H1 (cell line): ENCODE measurements at regions not wholly inside any gene's neighbourhood (a gene's known extent, or its start where the extent isn't known, plus 50 kb on each side); places are given as distances from the start of the nearest gene placed in this dataset.

Source experiments
- CTCF ChIA-PET: fragments of 300-600 bp; sonication (Branson Sonifier 250); formaldehyde crosslinking; loops from one replicate; lab custom pipeline; 2021; ENCODE audit not compliant: partially characterized antibody; lab: Charles Lee
- POLR2A ChIA-PET: fragments of 300-600 bp; sonication (Branson Sonifier 250); formaldehyde crosslinking; loops from one replicate; lab custom pipeline; 2021; ENCODE audit warnings: inconsistent platforms; ENCODE audit not compliant: partially characterized antibody; lab: Charles Lee
- DNase-seq, 2 experiments: peaks; one replicate each; pipeline versions ENCODE4 v3.0.0 to v3.0.0-alpha.2; 2010 to 2022; ENCODE audit warnings: low spot score in 2 of 2, low read depth in 1 of 2, mixed read lengths in 1 of 2
- FAIRE-seq: peaks from 2 replicates; lab custom pipeline; 2011; peaks lifted over from hg19 to GRCh38; lab: Jason Lieb, UNC
- H2AFZ ChIP-seq: 2 replicates; pipeline ENCODE4 v1.8.1; 2012; ENCODE audit warnings: low read length, inconsistent platforms
- H2AK5ac ChIP-seq: 2 replicates; pipeline ENCODE4 v1.6.1; 2013; ENCODE audit warnings: low read depth, low read length
- H2BK120ac ChIP-seq: replicated peaks from 2 replicates; pipeline ENCODE3; 2013; ENCODE audit warnings: low read depth, low read length, inconsistent platforms
- H2BK12ac ChIP-seq: 2 replicates; pipeline ENCODE4 v1.6.1; 2013; ENCODE audit warnings: low read depth, low read length
- H2BK15ac ChIP-seq: 2 replicates; pipeline ENCODE4 v1.6.1; 2013; ENCODE audit warnings: low read length
- H2BK20ac ChIP-seq: 2 replicates; pipeline ENCODE4 v1.6.1; 2013; ENCODE audit warnings: low read length
- H2BK5ac ChIP-seq: 2 replicates; pipeline ENCODE4 v1.6.1; 2013; ENCODE audit warnings: low read depth, low read length
- H3K14ac ChIP-seq: 2 replicates; pipeline ENCODE4 v1.6.1; 2013; ENCODE audit warnings: inconsistent platforms; ENCODE audit not compliant: insufficient read length
- H3K18ac ChIP-seq: 2 replicates; pipeline ENCODE4 v1.6.1; 2013; ENCODE audit warnings: low read length; ENCODE audit errors: extremely low read depth
- H3K23ac ChIP-seq: 2 replicates; pipeline ENCODE4 v1.6.1; 2013; ENCODE audit warnings: inconsistent platforms; ENCODE audit not compliant: insufficient read length
- H3K23me2 ChIP-seq: 2 replicates; pipeline ENCODE4 v1.6.1; 2013; ENCODE audit warnings: low read depth, low read length
- H3K27ac ChIP-seq: 2 replicates; pipeline ENCODE4 v1.6.1; 2011; ENCODE audit warnings: low read depth, low read length, inconsistent platforms
- H3K27me3 ChIP-seq, 4 experiments: replicated peaks in 1 of 4; 1 replicate in 1 of 4; 2 replicates in 3 of 4; pipeline versions ENCODE4 v1.6.1 to v1.8.1; 2011 to 2013; ENCODE audit warnings: low read length in 3 of 4, mild to moderate bottlenecking in 3 of 4, inconsistent platforms in 2 of 4, mixed read lengths in 2 of 4, moderate library complexity in 1 of 4; ENCODE audit not compliant: control insufficient read depth in 3 of 4, insufficient read depth in 3 of 4; ENCODE audit errors: extremely low read depth in 1 of 4
- H3K36me3 ChIP-seq, 4 experiments: 2 replicates each; pipeline versions ENCODE4 v1.6.1 to v1.8.1; 2011 to 2013; ENCODE audit warnings: mild to moderate bottlenecking in 4 of 4, low read length in 3 of 4, moderate library complexity in 2 of 4, control low read depth in 1 of 4, inconsistent platforms in 1 of 4; ENCODE audit not compliant: insufficient read depth in 4 of 4, control insufficient read depth in 2 of 4
- H3K4ac ChIP-seq: replicated peaks from 2 replicates; pipeline ENCODE3; 2013; ENCODE audit warnings: low read length, low read depth, mixed read lengths, inconsistent platforms; ENCODE audit not compliant: insufficient read length
- H3K4me1 ChIP-seq, 4 experiments: replicated peaks in 1 of 4; 1 replicate in 1 of 4; 2 replicates in 3 of 4; pipeline versions ENCODE4 v1.6.1 to v1.8.1; 2011 to 2013; ENCODE audit warnings: low read length in 3 of 4, inconsistent platforms in 2 of 4, mixed read lengths in 1 of 4; ENCODE audit not compliant: insufficient read depth in 4 of 4, control insufficient read depth in 3 of 4
- H3K4me2 ChIP-seq, 2 experiments: 2 replicates each; pipeline versions ENCODE4 v1.6.1 to v1.8.1; 2011 to 2013; ENCODE audit warnings: low read depth in 2 of 2, low read length in 2 of 2, control low read depth in 1 of 2, inconsistent platforms in 1 of 2, mild to moderate bottlenecking in 1 of 2; ENCODE audit not compliant: insufficient read depth in 1 of 2
- H3K4me3 ChIP-seq, 4 experiments: fragments of 200-600, 300-600 bp in 1 of 4; sonication (generic), shearing (Covaris generic), sonication (Bioruptor Twin) in 1 of 4; 2 replicates each; pipeline versions ENCODE4 v1.5.1 to v1.8.1; 2011 to 2016; ENCODE audit warnings: low read length in 4 of 4, low read depth in 3 of 4, control low read depth in 2 of 4, inconsistent platforms in 2 of 4, mild to moderate bottlenecking in 2 of 4, mixed read lengths in 1 of 4, moderate library complexity in 1 of 4; ENCODE audit not compliant: insufficient read depth in 2 of 4; ENCODE audit errors: extremely low read depth in 1 of 4
- H3K56ac ChIP-seq: replicated peaks from 2 replicates; pipeline ENCODE3; 2013; ENCODE audit warnings: low read depth, mild to moderate bottlenecking, mixed read lengths, low read length, inconsistent platforms; ENCODE audit not compliant: insufficient read length
- H3K79me1 ChIP-seq: 2 replicates; pipeline ENCODE4 v1.6.1; 2013; ENCODE audit warnings: low read depth, low read length, control low read depth
- H3K79me2 ChIP-seq, 2 experiments: 2 replicates each; pipeline versions ENCODE4 v1.6.1 to v1.8.1; 2012 to 2013; ENCODE audit warnings: low read length in 2 of 2, mild to moderate bottlenecking in 2 of 2, inconsistent platforms in 1 of 2; ENCODE audit not compliant: insufficient read depth in 2 of 2, control insufficient read depth in 1 of 2
- H3K9ac ChIP-seq, 4 experiments: replicated peaks in 1 of 4; 1 replicate in 1 of 4; 2 replicates in 3 of 4; pipeline versions ENCODE4 v1.6.1 to v1.8.1; 2011 to 2013; ENCODE audit warnings: low read depth in 3 of 4, low read length in 3 of 4, control low read depth in 2 of 4, mild to moderate bottlenecking in 2 of 4, moderate library complexity in 2 of 4, inconsistent platforms in 1 of 4; ENCODE audit errors: extremely low read depth in 1 of 4
- H3K9me3 ChIP-seq, 2 experiments: 2 replicates each; pipeline versions ENCODE4 v1.6.1 to v1.8.1; 2012 to 2013; ENCODE audit warnings: mild to moderate bottlenecking in 2 of 2, moderate library complexity in 2 of 2, control low read depth in 1 of 2, inconsistent platforms in 1 of 2, low read depth in 1 of 2, low read length in 1 of 2, mixed read lengths in 1 of 2; ENCODE audit not compliant: insufficient read depth in 2 of 2
- H4K20me1 ChIP-seq, 2 experiments: replicated peaks in 1 of 2; 2 replicates each; pipeline versions ENCODE3 to v1.8.1; 2011 to 2013; ENCODE audit warnings: inconsistent platforms in 2 of 2, low read length in 2 of 2, mild to moderate bottlenecking in 1 of 2; ENCODE audit not compliant: insufficient read depth in 2 of 2, control insufficient read depth in 1 of 2
- H4K5ac ChIP-seq: 2 replicates; pipeline ENCODE4 v1.6.1; 2013; ENCODE audit warnings: low read length, low read depth, mixed read lengths, inconsistent platforms; ENCODE audit not compliant: insufficient read length
- H4K8ac ChIP-seq: 2 replicates; pipeline ENCODE4 v1.8.0; 2013; ENCODE audit warnings: mild to moderate bottlenecking, moderate library complexity, low read length, inconsistent platforms; ENCODE audit not compliant: insufficient read depth; ENCODE audit errors: extremely low read depth
- H4K91ac ChIP-seq: replicated peaks from 2 replicates; pipeline ENCODE3; 2013; ENCODE audit warnings: low read length, mixed read lengths, inconsistent platforms; ENCODE audit not compliant: insufficient read length
- CREB1 ChIP-seq: IDR thresholded peaks from 2 replicates; pipeline ENCODE4 v1.6.1; 2012; ENCODE audit warnings: inconsistent platforms
- EGR1 ChIP-seq: IDR thresholded peaks from 2 replicates; pipeline ENCODE4 v1.6.1; 2011; ENCODE audit warnings: low read depth, low read length, borderline replicate concordance
- RAD21 ChIP-seq, 2 experiments: IDR thresholded peaks in 1 of 2; conservative IDR thresholded peaks in 1 of 2; 2 replicates each; pipeline ENCODE4 v1.6.1; 2011; ENCODE audit warnings: low read depth in 2 of 2, low read length in 2 of 2, improper control_type of control experiment in 1 of 2, inconsistent platforms in 1 of 2, mild to moderate bottlenecking in 1 of 2, moderate library complexity in 1 of 2
- SUZ12 ChIP-seq: fragments of 200-600 bp; sonication (generic); IDR thresholded peaks from 2 replicates; pipeline ENCODE4 v1.6.1; 2012; ENCODE audit warnings: mild to moderate bottlenecking, inconsistent platforms, low read length, moderate library complexity, mixed read lengths
- WGBS, 2 experiments: shearing (Covaris generic) in 1 of 2; methylation state at CpG; one replicate each; pipeline versions ENCODE4 v1.1.6 to v1.1.7; 2013 to 2015; ENCODE audit warnings: low lambda C conversion rate in 2 of 2, mixed read lengths in 2 of 2, inconsistent platforms in 1 of 2, low coverage in 1 of 2, missing lambda C conversion rate in 1 of 2; ENCODE audit not compliant: insufficient replicate concordance in 2 of 2, insufficient coverage in 1 of 2, insufficient read length in 1 of 2; ENCODE audit errors: extremely low coverage in 1 of 2, missing lambda C conversion rate in 1 of 2; 5-methylcytosine and 5-hydroxymethylcytosine counted together

DNA sequence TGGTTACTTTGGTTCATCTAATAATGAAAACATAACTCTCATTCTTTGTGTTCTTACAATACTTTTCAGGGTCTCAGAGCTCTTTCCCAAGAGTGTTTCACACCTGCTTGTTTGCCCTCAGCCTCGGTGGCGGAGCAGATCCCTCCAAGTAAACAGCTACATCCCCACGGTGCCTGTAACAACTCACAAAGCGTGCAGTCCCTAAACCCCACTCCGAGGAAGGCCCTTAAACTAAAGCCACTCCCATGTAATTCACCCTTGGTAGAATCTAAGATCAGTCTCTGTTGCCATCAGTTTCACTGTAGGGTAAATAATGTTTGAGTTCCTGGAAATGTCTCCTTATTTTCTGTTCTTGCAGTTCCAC lies 101.1 kb downstream of the TFAP2A start:
- CTCF ChIA-PET, result interaction anchor here (0.9 to 2.7 kb wide), 5 partner anchors 10 to 108 kb away, joined by 3 to 7 read pairs (median 4); no protein-coding TSS in a partner anchor
- Histone ChIP-seq H2BK120ac (no peak overlapping the region), H2AFZ (peak overlapping the region; percentile 9; the same call in 1 of the 2 replicates), H3K4ac (no peak overlapping the region), H3K27ac (no peak overlapping the region), H3K27me3 (no peaks in the 10 kb centered on the region), H3K18ac (no peak overlapping the region), H2BK15ac (peak overlapping the region; percentile 20; the same call in 1 of the 2 replicates), H2BK20ac (peak overlapping the region; percentile 73; the same call in 1 of the 2 replicates), H3K23ac (no peak overlapping the region), H3K79me1 (no peaks in the 10 kb centered on the region), H4K20me1 (no peaks in the 10 kb centered on the region), H3K9ac (no peak overlapping the region), H4K5ac (no peak overlapping the region), H3K4me2 (0 out of 4 replicates have a peak overlapping the region, but pooled peaks of 1 of the 2 experiments have one; percentile 12), H3K4me3 (no peak overlapping the region), H4K91ac (no peak overlapping the region), H3K14ac (no peak overlapping the region), H3K23me2 (no peaks in the 10 kb centered on the region), H2AK5ac (no peak overlapping the region), H4K8ac (no peak overlapping the region), H3K9me3 (no peaks in the 10 kb centered on the region), H3K56ac (no peak overlapping the region), H2BK5ac (no peak overlapping the region), H3K36me3 (no peaks in the 10 kb centered on the region), H3K4me1 (peaks cover 6 to 34% (median 18%) of the 10 kb centered on the region in 4 experiments; a peak in 5 of 7 replicates), H3K79me2 (no peaks in the 10 kb centered on the region), H2BK12ac (no peak overlapping the region)
- FAIRE-seq (no peak), DNase-seq (no peak)
- POLR2A ChIA-PET, result no interaction called here
- WGBS, 2 experiments, result 94% methylated on average over 5 of the region's 5 CpGs; no CpG with 5 or more reads in 1 of the 2 experiments
- TF ChIP-seq RAD21 (IDR thresholded peaks at IDR 0.05 in 1 of 2, conservative IDR thresholded peaks at IDR 0.05 in 1 of 2; ENCODE audit: low read depth in 2 of 2, low read length in 2 of 2), result no peak
- TF ChIP-seq EGR1, result no peak
- no peak for TF ChIP-seq SUZ12
- no peak for TF ChIP-seq CREB1
